ENCODE measurements at regions not wholly inside any gene's neighbourhood (a gene's known extent, or its start where the extent isn't known, plus 50 kb on each side); places are given as distances from the start of the nearest gene placed in this dataset.

- peak; percentile 57; the same call in 1 of the 2 replicates for TF ChIP-seq ARID4B (CRISPR knock-in tag; IDR thresholded peaks at IDR 0.05; ENCODE audit: borderline replicate concordance)
- no peak for TF ChIP-seq ZNF423 (CRISPR knock-in tag; IDR thresholded peaks at IDR 0.05)
- TF ChIP-seq TCF7 (CRISPR knock-in tag; IDR thresholded peaks at IDR 0.05; ENCODE audit: low read depth), result no peak
- no peak for TF ChIP-seq CDX4 (CRISPR knock-in tag; IDR thresholded peaks at IDR 0.05; ENCODE audit: borderline replicate concordance)
- TF ChIP-seq ATF6 (CRISPR knock-in tag; IDR thresholded peaks at IDR 0.05), result no peak
- TF ChIP-seq KAT7 (CRISPR knock-in tag; IDR thresholded peaks at IDR 0.05; ENCODE audit: borderline replicate concordance), result no peak
- TF ChIP-seq SMAD4 (CRISPR knock-in tag; IDR thresholded peaks at IDR 0.05), result no peak
- peak; percentile 18; the same call in 1 of the 2 replicates for TF ChIP-seq USF1 (CRISPR knock-in tag; IDR thresholded peaks at IDR 0.05)
- no peak for TF ChIP-seq IRF2 (CRISPR knock-in tag; IDR thresholded peaks at IDR 0.05; ENCODE audit: borderline replicate concordance, low read depth)
- no peak for TF ChIP-seq ATF1 (CRISPR knock-in tag; IDR thresholded peaks at IDR 0.05)
- no peak for TF ChIP-seq EMX1 (CRISPR knock-in tag; IDR thresholded peaks at IDR 0.05)
- TF ChIP-seq NR1H2 (CRISPR knock-in tag; IDR thresholded peaks at IDR 0.05), result no peak
- TF ChIP-seq NFYB (CRISPR knock-in tag; conservative IDR thresholded peaks at IDR 0.05; ENCODE audit: low read depth), result peak; percentile 20; the same call in 1 of the 2 replicates
- TF ChIP-seq ZNF317 (CRISPR knock-in tag; IDR thresholded peaks at IDR 0.05; ENCODE audit: borderline replicate concordance, low read depth), result no peak
- no peak for TF ChIP-seq CREM (CRISPR knock-in tag; IDR thresholded peaks at IDR 0.05)
- TF ChIP-seq ZNF281 (CRISPR knock-in tag; IDR thresholded peaks at IDR 0.05), result no peak
- TF ChIP-seq JUN (CRISPR knock-in tag; IDR thresholded peaks at IDR 0.05), result peak; percentile 65; the same call in 1 of the 2 replicates
- TF ChIP-seq IRF1 (CRISPR knock-in tag; IDR thresholded peaks at IDR 0.05), result no peak
- no peak for TF ChIP-seq MAX (CRISPR knock-in tag; IDR thresholded peaks at IDR 0.05)
- TF ChIP-seq AR (CRISPR knock-in tag; IDR thresholded peaks at IDR 0.05), result no peak
- TF ChIP-seq ZNF232 (CRISPR knock-in tag; IDR thresholded peaks at IDR 0.05), result 0 out of 2 replicates have a peak, but pooled peaks have one; percentile 24
Measured at GRCh38 chr5:166509085-166509484, 1782.4 kb upstream of the WWC1 start (continued).
